NCI-H2081 (cell line): ENCODE measurements at regions not wholly inside any gene's neighbourhood (a gene's known extent, or its start where the extent isn't known, plus 50 kb on each side); places are given as distances from the start of the nearest gene placed in this dataset.
"Not testable (repeated sequence)": the region's sequence is repeated elsewhere in the genome, so short reads cannot be mapped to it uniquely, and the experiment has no call there.

Source experiments
- DNase-seq, 2 experiments: peaks; one replicate each; lab custom pipeline; 2025; lab: John Stamatoyannopoulos, UW

- DNase-seq = no peak
Measured at GRCh38 chr13:31385540-31385939, 185.8 kb downstream of the B3GLCT start.

- no peak for DNase-seq
Measured at GRCh38 chr13:31394506-31394905, 194.7 kb downstream of the B3GLCT start.

GRCh38 chr13:31395090-31395489 lies 195.3 kb downstream of the B3GLCT start:
- no peak for DNase-seq

GRCh38 chr13:31399690-31400089 lies 199.9 kb downstream of the B3GLCT start:
- no peak for DNase-seq

GRCh38 chr13:31403711-31404110 lies 203.9 kb downstream of the B3GLCT start:
- not testable (repeated sequence) for DNase-seq

- DNase-seq = no peak
Measured at GRCh38 chr13:31408927-31409326, 209.2 kb downstream of the B3GLCT start.

GRCh38 chr13:31409678-31410356 lies 210.0 kb downstream of the B3GLCT start:
- no peak for DNase-seq

GRCh38 chr13:31413516-31413915 lies 213.7 kb downstream of the B3GLCT start:
- no peak for DNase-seq

GRCh38 chr13:31416066-31416465 lies 216.3 kb downstream of the B3GLCT start:
- DNase-seq = no peak

GRCh38 chr13:31418186-31418585 lies 218.4 kb downstream of the B3GLCT start:
- DNase-seq = no peak

- DNase-seq = no peak
Measured at GRCh38 chr13:31421756-31422155, 222.0 kb downstream of the B3GLCT start.

GRCh38 chr13:31424130-31424729 lies 224.5 kb downstream of the B3GLCT start:
- peak; percentile 60 to 65 for DNase-seq

- no peak for DNase-seq
Measured at GRCh38 chr13:31426395-31426794, 226.6 kb downstream of the B3GLCT start.

GRCh38 chr13:31427151-31428100 lies 227.7 kb downstream of the B3GLCT start:
- no peak for DNase-seq

- peak; percentile 20 to 22 for DNase-seq
Measured at GRCh38 chr13:31431722-31432137, 232.0 kb downstream of the B3GLCT start.

- no peak for DNase-seq
Measured at GRCh38 chr13:31433207-31433606, 233.4 kb downstream of the B3GLCT start.

GRCh38 chr13:31433746-31434145 lies 234.0 kb downstream of the B3GLCT start:
- no peak for DNase-seq

GRCh38 chr13:31434613-31435012 lies 234.8 kb downstream of the B3GLCT start:
- DNase-seq = no peak

GRCh38 chr13:31435536-31435935 lies 235.8 kb downstream of the B3GLCT start:
- no peak for DNase-seq

- no peak for DNase-seq
Measured at GRCh38 chr13:31436478-31436877, 236.7 kb downstream of the B3GLCT start.

- DNase-seq = no peak
Measured at GRCh38 chr13:31437975-31438374, 238.2 kb downstream of the B3GLCT start.

- no peak for DNase-seq
Measured at GRCh38 chr13:31440132-31440531, 240.4 kb downstream of the B3GLCT start.
